ENCODE measurements at regions not wholly inside any gene's neighbourhood (a gene's known extent, or its start where the extent isn't known, plus 50 kb on each side); places are given as distances from the start of the nearest gene placed in this dataset.

DNA sequence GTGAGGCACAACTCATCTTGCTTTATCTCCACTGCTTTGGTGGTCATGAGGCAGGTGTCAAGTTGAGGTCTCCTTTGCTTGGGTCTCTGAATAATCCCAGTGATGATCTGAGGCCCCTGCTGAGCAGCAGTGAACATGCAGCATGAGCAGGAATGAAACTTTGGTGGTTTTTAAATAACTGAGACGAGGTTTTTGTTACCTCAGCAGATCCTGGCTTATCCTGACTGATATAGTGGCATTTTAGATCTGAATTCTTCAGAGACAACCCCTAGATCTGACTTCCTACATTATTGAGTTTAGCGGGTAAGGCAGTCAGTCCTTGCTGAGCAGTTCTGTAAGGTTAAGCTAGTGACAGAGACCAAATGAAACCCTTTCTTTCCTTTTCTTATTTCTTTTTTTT lies 230.4 kb downstream of the ARRDC4 start:
- no peak for TF ChIP-seq REST (IDR thresholded peaks at IDR 0.05; ENCODE audit: insufficient read depth in 1 of 2, low read depth in 2 of 2, low read length in 2 of 2)
- no peak for TF ChIP-seq TAF1 (IDR thresholded peaks at IDR 0.05; ENCODE audit: borderline replicate concordance, insufficient read depth, low read length)
- TF ChIP-seq POLR2AphosphoS5 (IDR thresholded peaks at IDR 0.05; ENCODE audit: low read depth, low read length): no peak
- TF ChIP-seq SIN3A (IDR thresholded peaks at IDR 0.05; ENCODE audit: borderline replicate concordance, insufficient read depth, low read length): no peak
- no peak for TF ChIP-seq FOXP2 (optimal IDR thresholded peaks at IDR 0.05; ENCODE audit: borderline replicate concordance, extremely low read depth, extremely low read length, insufficient read depth)

- TF ChIP-seq SIN3A (IDR thresholded peaks at IDR 0.05; ENCODE audit: borderline replicate concordance, insufficient read depth, low read length) (no peak), TAF1 (IDR thresholded peaks at IDR 0.05; ENCODE audit: borderline replicate concordance, insufficient read depth, low read length) (no peak), FOXP2 (optimal IDR thresholded peaks at IDR 0.05; ENCODE audit: borderline replicate concordance, extremely low read depth, extremely low read length, insufficient read depth) (no peak), REST (IDR thresholded peaks at IDR 0.05; ENCODE audit: insufficient read depth in 1 of 2, low read depth in 2 of 2, low read length in 2 of 2) (no peak), POLR2AphosphoS5 (IDR thresholded peaks at IDR 0.05; ENCODE audit: low read depth, low read length) (no peak)
Measured at GRCh38 chr15:98195796-98196195, 235.3 kb downstream of the ARRDC4 start.

GRCh38 chr15:98196371-98196770 lies 235.9 kb downstream of the ARRDC4 start:
- no peak for TF ChIP-seq TAF1 (IDR thresholded peaks at IDR 0.05; ENCODE audit: borderline replicate concordance, insufficient read depth, low read length)
- no peak for TF ChIP-seq POLR2AphosphoS5 (IDR thresholded peaks at IDR 0.05; ENCODE audit: low read depth, low read length)
- no peak for TF ChIP-seq SIN3A (IDR thresholded peaks at IDR 0.05; ENCODE audit: borderline replicate concordance, insufficient read depth, low read length)
- no peak for TF ChIP-seq REST (IDR thresholded peaks at IDR 0.05; ENCODE audit: insufficient read depth in 1 of 2, low read depth in 2 of 2, low read length in 2 of 2)
- no peak for TF ChIP-seq FOXP2 (optimal IDR thresholded peaks at IDR 0.05; ENCODE audit: borderline replicate concordance, extremely low read depth, extremely low read length, insufficient read depth)

DNA sequence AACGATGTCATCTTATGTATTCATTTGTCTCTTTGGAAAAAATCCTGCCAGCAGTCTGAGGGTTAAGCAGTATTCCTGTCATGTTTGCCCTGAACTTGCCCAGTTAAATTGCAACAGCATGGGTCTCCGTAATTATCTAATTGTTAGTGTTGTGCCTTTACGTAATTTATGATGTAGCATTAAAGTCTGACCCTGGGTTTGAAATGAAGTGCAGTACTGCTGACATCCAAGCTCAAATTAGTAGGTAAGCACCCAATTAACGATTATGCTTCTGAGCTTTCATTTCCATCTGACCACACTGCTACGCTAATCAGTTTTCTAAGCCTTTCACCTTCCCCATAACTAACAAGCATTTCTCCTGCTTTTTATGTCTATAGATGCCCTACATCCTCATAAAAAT lies 241.8 kb downstream of the ARRDC4 start:
- TF ChIP-seq POLR2AphosphoS5 (IDR thresholded peaks at IDR 0.05; ENCODE audit: low read depth, low read length) (no peak), REST (IDR thresholded peaks at IDR 0.05; ENCODE audit: insufficient read depth in 1 of 2, low read depth in 2 of 2, low read length in 2 of 2) (no peak), TAF1 (IDR thresholded peaks at IDR 0.05; ENCODE audit: borderline replicate concordance, insufficient read depth, low read length) (no peak), SIN3A (IDR thresholded peaks at IDR 0.05; ENCODE audit: borderline replicate concordance, insufficient read depth, low read length) (no peak), FOXP2 (optimal IDR thresholded peaks at IDR 0.05; ENCODE audit: borderline replicate concordance, extremely low read depth, extremely low read length, insufficient read depth) (no peak)

Measured in PFSK-1 (cell line).